ENCODE measurements at regions not wholly inside any gene's neighbourhood (a gene's known extent, or its start where the extent isn't known, plus 50 kb on each side); places are given as distances from the start of the nearest gene placed in this dataset.
"Not testable (repeated sequence)": the region's sequence is repeated elsewhere in the genome, so short reads cannot be mapped to it uniquely, and the experiment has no call there.

DNA sequence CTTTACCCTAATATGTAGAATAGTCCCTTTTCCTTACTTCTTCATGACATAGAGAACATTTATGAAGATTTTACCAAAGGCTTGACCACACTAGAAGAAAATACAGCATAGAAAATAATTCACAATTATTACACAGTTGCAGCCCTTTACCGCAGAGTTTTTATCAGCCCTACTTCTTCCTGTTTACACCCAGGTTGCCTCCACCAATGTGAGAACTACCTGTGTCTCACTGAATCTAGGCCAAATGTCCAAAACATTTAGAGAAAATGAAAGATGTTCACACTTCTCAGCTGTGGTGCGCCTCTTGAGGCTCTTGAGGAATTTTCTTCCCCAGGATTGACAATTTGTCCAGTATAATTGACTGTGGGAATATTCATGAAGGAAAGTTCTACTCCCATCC lies 422.7 kb downstream of the SRGAP2C start:
- TF ChIP-seq, protein P1, sequence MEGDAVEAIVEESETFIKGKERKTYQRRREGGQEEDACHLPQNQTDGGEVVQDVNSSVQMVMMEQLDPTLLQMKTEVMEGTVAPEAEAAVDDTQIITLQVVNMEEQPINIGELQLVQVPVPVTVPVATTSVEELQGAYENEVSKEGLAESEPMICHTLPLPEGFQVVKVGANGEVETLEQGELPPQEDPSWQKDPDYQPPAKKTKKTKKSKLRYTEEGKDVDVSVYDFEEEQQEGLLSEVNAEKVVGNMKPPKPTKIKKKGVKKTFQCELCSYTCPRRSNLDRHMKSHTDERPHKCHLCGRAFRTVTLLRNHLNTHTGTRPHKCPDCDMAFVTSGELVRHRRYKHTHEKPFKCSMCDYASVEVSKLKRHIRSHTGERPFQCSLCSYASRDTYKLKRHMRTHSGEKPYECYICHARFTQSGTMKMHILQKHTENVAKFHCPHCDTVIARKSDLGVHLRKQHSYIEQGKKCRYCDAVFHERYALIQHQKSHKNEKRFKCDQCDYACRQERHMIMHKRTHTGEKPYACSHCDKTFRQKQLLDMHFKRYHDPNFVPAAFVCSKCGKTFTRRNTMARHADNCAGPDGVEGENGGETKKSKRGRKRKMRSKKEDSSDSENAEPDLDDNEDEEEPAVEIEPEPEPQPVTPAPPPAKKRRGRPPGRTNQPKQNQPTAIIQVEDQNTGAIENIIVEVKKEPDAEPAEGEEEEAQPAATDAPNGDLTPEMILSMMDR (IDR thresholded peaks at IDR 0.05), result not testable (repeated sequence)
- TF ChIP-seq RELA (CRISPR knock-in tag; IDR thresholded peaks at IDR 0.05; ENCODE audit: borderline replicate concordance); CBFB (CRISPR knock-in tag; IDR thresholded peaks at IDR 0.05; ENCODE audit: low read depth); ZNF263 (CRISPR knock-in tag; IDR thresholded peaks at IDR 0.05; ENCODE audit: low read depth); TEAD4 (CRISPR knock-in tag; IDR thresholded peaks at IDR 0.05); SP1 (CRISPR knock-in tag; conservative IDR thresholded peaks at IDR 0.05); ESRRA (CRISPR knock-in tag; IDR thresholded peaks at IDR 0.05; ENCODE audit: borderline replicate concordance); JUN (CRISPR knock-in tag; IDR thresholded peaks at IDR 0.05); CREB1 (CRISPR knock-in tag; IDR thresholded peaks at IDR 0.05): not testable (repeated sequence)
- TF ChIP-seq, protein P2, sequence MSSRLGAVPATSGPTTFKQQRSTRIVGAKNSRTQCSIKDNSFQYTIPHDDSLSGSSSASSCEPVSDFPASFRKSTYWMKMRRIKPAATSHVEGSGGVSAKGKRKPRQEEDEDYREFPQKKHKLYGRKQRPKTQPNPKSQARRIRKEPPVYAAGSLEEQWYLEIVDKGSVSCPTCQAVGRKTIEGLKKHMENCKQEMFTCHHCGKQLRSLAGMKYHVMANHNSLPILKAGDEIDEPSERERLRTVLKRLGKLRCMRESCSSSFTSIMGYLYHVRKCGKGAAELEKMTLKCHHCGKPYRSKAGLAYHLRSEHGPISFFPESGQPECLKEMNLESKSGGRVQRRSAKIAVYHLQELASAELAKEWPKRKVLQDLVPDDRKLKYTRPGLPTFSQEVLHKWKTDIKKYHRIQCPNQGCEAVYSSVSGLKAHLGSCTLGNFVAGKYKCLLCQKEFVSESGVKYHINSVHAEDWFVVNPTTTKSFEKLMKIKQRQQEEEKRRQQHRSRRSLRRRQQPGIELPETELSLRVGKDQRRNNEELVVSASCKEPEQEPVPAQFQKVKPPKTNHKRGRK (CRISPR knock-in tag; IDR thresholded peaks at IDR 0.05; ENCODE audit: borderline replicate concordance), result not testable (repeated sequence)
- TF ChIP-seq, protein P3, sequence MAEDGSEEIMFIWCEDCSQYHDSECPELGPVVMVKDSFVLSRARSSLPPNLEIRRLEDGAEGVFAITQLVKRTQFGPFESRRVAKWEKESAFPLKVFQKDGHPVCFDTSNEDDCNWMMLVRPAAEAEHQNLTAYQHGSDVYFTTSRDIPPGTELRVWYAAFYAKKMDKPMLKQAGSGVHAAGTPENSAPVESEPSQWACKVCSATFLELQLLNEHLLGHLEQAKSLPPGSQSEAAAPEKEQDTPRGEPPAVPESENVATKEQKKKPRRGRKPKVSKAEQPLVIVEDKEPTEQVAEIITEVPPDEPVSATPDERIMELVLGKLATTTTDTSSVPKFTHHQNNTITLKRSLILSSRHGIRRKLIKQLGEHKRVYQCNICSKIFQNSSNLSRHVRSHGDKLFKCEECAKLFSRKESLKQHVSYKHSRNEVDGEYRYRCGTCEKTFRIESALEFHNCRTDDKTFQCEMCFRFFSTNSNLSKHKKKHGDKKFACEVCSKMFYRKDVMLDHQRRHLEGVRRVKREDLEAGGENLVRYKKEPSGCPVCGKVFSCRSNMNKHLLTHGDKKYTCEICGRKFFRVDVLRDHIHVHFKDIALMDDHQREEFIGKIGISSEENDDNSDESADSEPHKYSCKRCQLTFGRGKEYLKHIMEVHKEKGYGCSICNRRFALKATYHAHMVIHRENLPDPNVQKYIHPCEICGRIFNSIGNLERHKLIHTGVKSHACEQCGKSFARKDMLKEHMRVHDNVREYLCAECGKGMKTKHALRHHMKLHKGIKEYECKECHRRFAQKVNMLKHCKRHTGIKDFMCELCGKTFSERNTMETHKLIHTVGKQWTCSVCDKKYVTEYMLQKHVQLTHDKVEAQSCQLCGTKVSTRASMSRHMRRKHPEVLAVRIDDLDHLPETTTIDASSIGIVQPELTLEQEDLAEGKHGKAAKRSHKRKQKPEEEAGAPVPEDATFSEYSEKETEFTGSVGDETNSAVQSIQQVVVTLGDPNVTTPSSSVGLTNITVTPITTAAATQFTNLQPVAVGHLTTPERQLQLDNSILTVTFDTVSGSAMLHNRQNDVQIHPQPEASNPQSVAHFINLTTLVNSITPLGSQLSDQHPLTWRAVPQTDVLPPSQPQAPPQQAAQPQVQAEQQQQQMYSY (CRISPR knock-in tag; IDR thresholded peaks at IDR 0.05), result not testable (repeated sequence)
- TF ChIP-seq, protein P4, sequence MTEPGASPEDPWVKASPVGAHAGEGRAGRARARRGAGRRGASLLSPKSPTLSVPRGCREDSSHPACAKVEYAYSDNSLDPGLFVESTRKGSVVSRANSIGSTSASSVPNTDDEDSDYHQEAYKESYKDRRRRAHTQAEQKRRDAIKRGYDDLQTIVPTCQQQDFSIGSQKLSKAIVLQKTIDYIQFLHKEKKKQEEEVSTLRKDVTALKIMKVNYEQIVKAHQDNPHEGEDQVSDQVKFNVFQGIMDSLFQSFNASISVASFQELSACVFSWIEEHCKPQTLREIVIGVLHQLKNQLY (CRISPR knock-in tag; IDR thresholded peaks at IDR 0.05), result not testable (repeated sequence)
- TF ChIP-seq, protein P5, sequence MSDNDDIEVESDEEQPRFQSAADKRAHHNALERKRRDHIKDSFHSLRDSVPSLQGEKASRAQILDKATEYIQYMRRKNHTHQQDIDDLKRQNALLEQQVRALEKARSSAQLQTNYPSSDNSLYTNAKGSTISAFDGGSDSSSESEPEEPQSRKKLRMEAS (CRISPR knock-in tag; IDR thresholded peaks at IDR 0.05), result not testable (repeated sequence)
- TF ChIP-seq, protein P6, sequence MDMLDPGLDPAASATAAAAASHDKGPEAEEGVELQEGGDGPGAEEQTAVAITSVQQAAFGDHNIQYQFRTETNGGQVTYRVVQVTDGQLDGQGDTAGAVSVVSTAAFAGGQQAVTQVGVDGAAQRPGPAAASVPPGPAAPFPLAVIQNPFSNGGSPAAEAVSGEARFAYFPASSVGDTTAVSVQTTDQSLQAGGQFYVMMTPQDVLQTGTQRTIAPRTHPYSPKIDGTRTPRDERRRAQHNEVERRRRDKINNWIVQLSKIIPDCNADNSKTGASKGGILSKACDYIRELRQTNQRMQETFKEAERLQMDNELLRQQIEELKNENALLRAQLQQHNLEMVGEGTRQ (CRISPR knock-in tag; IDR thresholded peaks at IDR 0.05), result not testable (repeated sequence)
